ENCODE measurements at regions not wholly inside any gene's neighbourhood (a gene's known extent, or its start where the extent isn't known, plus 50 kb on each side); places are given as distances from the start of the nearest gene placed in this dataset.
"Not testable (repeated sequence)": the region's sequence is repeated elsewhere in the genome, so short reads cannot be mapped to it uniquely, and the experiment has no call there.

GRCh38 chr2:142445551-142446072 is 314.8 kb upstream of the LRP1B start:
- no peak for DNase-seq

- DNase-seq, result no peak
Measured at GRCh38 chr2:142445023-142445422, 314.2 kb upstream of the LRP1B start.

- DNase-seq, result no peak
Measured at GRCh38 chr2:142435847-142436246, 305.0 kb upstream of the LRP1B start.

DNA sequence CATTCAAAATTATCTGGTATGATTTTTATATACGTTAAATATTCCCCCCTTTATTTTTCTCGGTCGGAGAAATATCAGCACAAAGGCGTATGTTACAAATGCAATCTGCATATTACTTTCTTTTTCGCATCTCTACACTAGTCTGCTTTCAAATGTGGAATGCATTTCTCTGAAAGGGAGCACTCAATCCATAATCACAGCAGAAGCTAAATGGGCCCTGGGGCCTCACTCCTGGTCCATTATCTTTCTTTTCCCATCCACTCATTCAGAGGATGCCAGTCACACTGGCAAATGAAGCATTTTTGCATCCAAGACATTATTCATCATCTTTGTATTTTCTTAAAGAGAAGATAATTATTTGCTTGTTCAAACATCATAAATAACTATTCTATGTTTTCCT is 295.2 kb upstream of the LRP1B start:
- peak; percentile 43 for DNase-seq

DNA sequence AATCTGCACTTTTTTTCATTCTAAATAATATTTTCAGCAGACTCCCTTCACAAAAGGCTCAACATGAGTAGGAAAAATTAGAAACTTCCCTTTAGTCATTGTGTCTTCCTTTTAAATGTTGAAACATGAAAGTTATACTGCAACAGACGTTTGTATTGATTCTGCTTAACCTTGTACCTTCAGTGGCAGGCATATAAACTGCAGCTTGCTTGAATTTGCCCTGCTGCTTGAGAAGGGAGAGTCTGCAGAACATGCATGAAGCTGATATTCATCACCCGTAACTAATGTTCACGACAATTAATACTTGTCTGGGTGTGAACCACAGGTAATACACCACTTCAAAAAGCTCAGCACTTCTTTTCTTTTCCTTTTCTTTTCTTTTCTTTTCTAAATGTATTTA is 294.7 kb upstream of the LRP1B start:
- no peak for DNase-seq

GRCh38 chr2:142423603-142424002 is 292.8 kb upstream of the LRP1B start:
- no peak for DNase-seq

GRCh38 chr2:142422769-142423168 is 292.0 kb upstream of the LRP1B start:
- no peak for DNase-seq

DNA sequence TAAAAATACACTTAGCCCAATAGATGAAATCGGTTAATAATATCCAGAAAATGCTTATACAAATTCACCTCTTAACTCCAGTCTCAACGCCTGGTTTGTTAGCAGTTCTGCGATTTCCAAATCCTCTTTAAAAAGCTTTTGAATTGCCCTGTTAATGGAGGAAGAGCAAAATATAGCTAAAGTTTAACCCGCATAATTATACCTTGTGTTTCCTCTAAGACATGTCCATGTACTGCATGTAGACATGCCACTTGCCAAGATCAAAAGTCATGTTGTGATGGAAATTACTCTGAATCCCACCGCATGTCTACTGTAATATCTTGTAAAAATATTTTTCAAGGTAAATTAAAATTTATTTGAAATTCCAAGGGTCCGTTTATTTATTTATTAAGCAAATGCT is 291.2 kb upstream of the LRP1B start:
- no peak for DNase-seq

- not testable (repeated sequence) for DNase-seq
Measured at GRCh38 chr2:142418699-142419098, 287.9 kb upstream of the LRP1B start.

DNA sequence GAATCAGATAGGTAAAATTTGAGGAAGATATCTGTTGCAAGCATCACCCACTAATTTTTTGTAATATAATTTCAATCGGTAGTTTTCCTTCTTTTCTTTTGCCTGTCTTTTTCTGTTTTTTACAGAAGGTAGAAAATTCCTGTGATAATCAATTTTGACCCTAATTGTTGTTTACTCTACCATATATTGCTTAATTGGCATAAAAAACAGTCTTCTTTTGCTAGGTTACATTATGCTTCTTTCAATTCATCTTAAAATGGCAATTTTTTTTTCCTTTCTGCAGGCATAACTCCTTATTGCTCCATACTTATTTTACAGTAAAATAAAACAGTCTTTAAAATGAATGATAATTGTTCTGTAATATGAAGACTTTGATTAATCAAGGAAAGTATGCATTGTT is 286.2 kb upstream of the LRP1B start:
- no peak for DNase-seq

DNA sequence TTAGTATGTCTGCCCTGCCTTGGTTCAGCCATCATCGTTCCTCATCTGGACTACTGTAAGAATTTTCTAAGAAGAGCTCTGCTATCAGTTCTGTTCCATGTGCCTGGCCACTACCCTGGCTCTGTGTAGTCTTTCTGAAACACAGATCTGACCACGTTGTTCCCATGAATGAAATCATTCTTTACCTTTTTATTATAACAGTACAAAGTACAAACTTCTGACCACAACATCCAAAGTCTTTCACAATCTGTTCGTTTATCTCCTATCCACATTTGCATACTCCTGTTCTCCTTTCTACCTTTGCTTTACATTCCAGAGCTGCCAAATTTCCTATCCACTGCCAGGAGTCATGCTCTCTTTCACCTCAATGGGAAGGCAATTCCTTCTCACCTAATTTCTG is 284.6 kb upstream of the LRP1B start:
- no peak for DNase-seq

GRCh38 chr2:142398212-142398611 is 267.4 kb upstream of the LRP1B start:
- DNase-seq, result no peak

GRCh38 chr2:142395291-142395690 is 264.5 kb upstream of the LRP1B start:
- no peak for DNase-seq

DNA sequence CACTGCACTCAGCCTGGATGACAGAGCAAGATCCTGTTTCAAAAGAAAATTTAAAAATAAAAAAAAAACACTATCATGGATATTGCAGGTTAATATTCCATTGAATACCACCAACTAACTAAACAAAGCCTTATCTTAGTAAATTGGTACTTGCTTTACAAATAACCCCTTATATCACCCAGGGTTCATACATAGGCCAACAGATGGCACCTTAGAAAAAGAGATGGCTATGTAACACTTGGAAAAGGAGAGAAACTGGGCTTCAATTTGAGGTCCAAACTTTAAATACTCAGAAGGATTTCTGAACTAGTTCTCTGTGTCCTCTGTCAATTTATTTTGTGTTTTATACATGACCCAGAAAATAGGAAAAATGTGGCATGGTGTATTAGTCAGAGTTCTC is 249.6 kb upstream of the LRP1B start:
- DNase-seq, result no peak

- not testable (repeated sequence) for DNase-seq
Measured at GRCh38 chr2:142362069-142362468, 231.3 kb upstream of the LRP1B start.

DNA sequence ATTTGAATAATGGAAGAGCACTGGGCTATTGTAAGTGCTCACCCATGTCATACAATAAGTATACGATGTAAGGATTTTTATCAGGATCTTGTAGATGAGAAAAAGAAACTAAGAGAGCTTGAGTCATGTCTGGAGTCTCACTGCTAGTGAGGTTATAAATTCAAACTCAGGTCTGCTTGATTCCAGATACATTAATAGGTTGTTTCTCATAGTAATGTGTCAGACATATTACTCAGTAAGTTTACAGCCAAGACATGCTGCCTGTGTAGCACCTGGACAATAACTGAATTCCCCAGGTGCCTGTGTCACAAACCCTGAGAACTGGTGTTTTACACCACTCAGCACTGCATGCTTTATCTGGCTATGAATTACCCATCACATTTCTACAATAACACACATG is 216.9 kb upstream of the LRP1B start:
- DNase-seq, result no peak

GRCh38 chr2:142339261-142339660 is 208.4 kb upstream of the LRP1B start:
- no peak for DNase-seq

DNA sequence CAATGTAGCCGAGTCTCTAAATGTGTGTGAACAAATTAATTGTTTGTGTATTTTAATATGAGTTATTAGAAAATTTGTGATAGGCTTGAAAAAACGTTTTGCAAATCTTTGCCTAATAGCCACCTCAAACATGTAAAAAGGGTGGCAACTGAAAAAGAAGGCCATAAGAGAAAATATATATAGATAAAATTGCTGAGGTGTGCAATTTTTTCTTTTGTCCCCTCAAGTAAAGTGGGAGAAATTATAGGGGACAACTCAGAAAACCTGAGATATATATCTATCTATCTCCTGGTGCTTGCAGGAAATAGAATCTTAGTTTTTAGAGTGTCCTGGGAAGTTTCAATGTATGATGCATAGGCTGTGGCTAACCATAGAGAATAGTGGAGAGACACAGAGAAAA is 201.4 kb upstream of the LRP1B start:
- DNase-seq, result no peak

DNA sequence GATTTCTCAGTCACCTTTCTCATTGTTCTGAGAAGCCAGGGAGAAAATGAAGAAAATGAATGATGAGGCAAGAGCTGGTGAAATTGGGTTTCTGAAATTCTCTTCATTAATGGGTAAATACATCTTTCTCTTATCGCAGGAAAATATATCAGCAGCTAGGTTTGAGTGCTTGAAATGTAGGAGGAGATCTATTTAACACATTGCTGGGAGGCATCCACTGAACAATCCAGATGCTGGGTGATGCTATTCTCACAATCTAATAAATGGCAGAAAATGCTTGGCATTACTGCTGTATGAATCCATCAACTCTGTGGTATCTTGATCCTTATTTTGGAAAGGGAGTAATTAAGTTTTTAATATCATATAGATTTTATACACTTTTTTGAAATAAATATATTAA is 199.6 kb upstream of the LRP1B start:
- DNase-seq, result no peak

GRCh38 chr2:142325870-142326269 is 195.1 kb upstream of the LRP1B start:
- DNase-seq, result no peak

- DNase-seq, result no peak
Measured at GRCh38 chr2:142323206-142323605, 192.4 kb upstream of the LRP1B start.

- DNase-seq, result no peak
Measured at GRCh38 chr2:142321706-142322280, 191.0 kb upstream of the LRP1B start.

DNA sequence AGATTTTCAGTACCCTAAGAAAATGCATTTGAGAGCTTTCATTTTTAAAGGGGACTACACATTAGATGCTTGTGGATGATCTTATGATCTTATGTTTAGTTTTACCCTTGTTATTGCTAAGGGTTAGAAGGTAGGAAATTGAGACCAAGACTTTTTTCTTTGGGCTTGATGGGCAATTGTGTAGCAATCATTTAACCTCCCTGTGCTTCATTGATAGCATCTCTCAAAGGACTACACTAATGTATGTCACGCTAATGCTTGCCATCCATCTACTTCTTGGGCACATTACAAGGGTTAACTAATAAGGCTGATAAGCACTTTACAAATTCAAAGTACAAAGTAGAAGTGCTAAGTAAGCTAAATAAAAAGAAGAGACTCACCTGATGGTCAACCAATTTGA is 189.3 kb upstream of the LRP1B start:
- no peak for DNase-seq

- DNase-seq, result no peak
Measured at GRCh38 chr2:142316049-142316448, 185.2 kb upstream of the LRP1B start.

DNA sequence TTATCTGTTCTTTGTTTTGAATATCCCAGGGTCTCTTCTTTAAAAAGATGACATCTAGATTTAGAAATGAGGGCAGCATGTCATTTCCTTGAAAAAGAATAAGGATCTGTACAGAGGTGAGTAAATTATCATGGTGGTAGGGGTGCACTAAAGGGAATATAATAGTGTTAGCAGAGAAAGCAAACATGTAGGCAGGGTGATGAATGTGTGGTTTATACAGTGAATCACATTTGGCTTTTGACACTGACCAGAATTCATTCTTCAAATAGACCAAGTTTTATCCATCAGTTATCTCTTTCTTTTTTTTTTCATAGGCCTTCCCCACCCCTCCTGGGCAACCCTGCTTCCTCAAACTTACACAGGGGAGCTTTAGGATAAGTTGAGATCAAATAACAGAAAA is 184.5 kb upstream of the LRP1B start:
- no peak for DNase-seq

DNA sequence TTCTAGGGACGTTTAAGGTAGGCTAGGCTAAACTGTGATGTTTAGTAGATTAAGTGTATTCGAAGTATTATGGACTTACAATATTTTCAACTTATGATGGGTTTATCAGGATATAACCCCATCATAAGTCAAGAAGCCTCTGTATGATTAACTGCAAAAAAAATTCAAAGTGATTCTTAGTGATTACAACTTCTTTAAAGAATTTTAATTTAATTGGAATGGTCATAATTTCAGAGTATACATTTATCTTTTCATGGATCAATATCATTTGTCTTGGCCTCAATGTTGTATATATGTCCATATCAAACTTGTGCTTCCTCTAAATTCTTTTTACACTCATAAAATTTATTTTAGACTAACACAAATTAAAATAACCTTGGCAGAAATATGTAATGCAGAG is 183.3 kb upstream of the LRP1B start:
- no peak for DNase-seq
